Activated T-helper 1 cell treated with anti-CD3 and anti-CD28 coated beads, Interleukin-12 subunit alpha, Interleukin-12 subunit beta, Interleukin-2, Interleukin-4 antibody, amounts not matched to agents 30 ng/mL and 10 ng/mL and 1 ng/mL, durations not matched to agents 14 hours and 24 hours and 36 hours (primary cell): ENCODE measurements at regions not wholly inside any gene's neighbourhood (a gene's known extent, or its start where the extent isn't known, plus 50 kb on each side); places are given as distances from the start of the nearest gene placed in this dataset.

Experiments used
- DNase-seq: peaks from one replicate; pipeline ENCODE4 v3.0.0; 2021; ENCODE audit warnings: low spot score
- H3K27ac Mint-ChIP-seq: one replicate; pipeline ENCODE4 v1.8.0; 2021; ENCODE audit warnings: mild to moderate bottlenecking, mixed read lengths
- H3K27me3 Mint-ChIP-seq: one replicate; pipeline ENCODE4 v1.8.0; 2022; ENCODE audit warnings: mild to moderate bottlenecking, moderate library complexity, mixed read lengths; ENCODE audit not compliant: insufficient read depth
- H3K36me3 Mint-ChIP-seq: one replicate; pipeline ENCODE4 v1.8.0; 2021; ENCODE audit warnings: low read depth, mixed read lengths
- H3K4me1 Mint-ChIP-seq: one replicate; pipeline ENCODE4 v1.8.0; 2021; ENCODE audit warnings: low read depth, mixed read lengths
- H3K4me3 Mint-ChIP-seq: one replicate; pipeline ENCODE4 v1.8.0; 2021; ENCODE audit warnings: mild to moderate bottlenecking, moderate library complexity, mixed read lengths
- H3K9me3 Mint-ChIP-seq: one replicate; pipeline ENCODE4 v1.8.0; 2021; ENCODE audit warnings: mixed read lengths
- intact Hi-C: fragments of 100-400 bp; cut with micrococcal nuclease; formaldehyde crosslinking; loops from one replicate; pipeline ENCODE4 v1.15.1; 2024

DNA sequence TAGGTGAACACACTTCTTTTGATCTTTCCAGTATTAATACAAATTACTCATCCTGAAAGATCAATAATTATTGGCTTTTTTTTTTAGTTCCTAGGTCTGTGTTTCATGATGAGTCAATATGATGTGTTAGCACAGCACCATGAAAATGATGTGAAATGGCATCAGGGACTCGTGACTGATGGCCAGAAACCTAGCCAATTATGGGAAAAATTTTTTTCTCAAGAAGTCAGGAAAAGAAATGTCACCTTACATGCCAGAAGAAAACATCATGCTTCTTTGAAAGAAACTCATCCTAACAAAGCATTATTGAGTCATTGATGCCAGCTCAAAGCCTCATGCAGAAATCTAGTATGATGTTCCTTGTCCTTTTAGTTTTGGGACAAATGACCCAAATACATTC lies 468.3 kb upstream of the CBLB start:
- Mint-ChIP-seq H3K4me1 (peaks cover 67% of the 10 kb centered on the region), H3K9me3 (peaks cover 21% of the 10 kb centered on the region), H3K36me3 (peaks cover 5% of the 10 kb centered on the region), H3K4me3 (peak overlapping the region; percentile 37), H3K27me3 (no peaks in the 10 kb centered on the region), H3K27ac (peak overlapping the region; percentile 79)
- no peak for DNase-seq
- intact Hi-C loops, result no loop called here

DNA sequence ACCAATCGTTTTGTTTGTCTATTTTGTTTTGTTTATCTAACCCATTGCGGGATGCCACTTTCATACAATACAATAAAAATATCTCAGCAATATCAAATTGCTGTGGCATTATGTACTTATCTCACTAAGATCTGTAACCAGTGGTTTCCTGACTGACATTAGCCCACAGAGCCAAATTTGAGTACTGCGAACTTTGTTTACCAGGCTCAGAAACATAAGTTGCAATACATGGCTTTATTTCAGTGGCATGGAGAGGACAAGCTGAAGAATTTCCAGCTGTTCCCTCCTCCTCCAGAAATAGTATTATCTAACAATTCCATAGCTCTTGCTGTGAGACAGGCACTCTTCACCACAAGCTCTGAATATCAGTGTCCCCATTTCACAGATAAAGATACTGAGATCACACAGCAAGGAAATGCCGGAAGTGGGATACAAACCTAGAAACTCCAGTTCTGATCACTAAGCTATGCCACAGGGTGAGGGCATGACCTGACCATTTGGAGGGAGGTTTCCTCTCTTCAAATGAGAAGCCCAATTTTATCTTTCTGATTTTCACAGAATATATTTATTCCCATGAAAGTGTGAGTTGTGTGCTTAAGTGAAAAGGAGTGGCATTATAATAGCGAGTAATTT lies 469.9 kb upstream of the CBLB start:
- Mint-ChIP-seq H3K27me3 (no peaks in the 10 kb centered on the region), H3K4me3 (peak overlapping the region; percentile 13), H3K4me1 (peaks cover 51% of the 10 kb centered on the region), H3K9me3 (peaks cover 21% of the 10 kb centered on the region), H3K36me3 (peaks cover 5% of the 10 kb centered on the region), H3K27ac (peak overlapping the region; percentile 19)
- intact Hi-C loops, result no loop called here
- DNase-seq, result no peak

DNA sequence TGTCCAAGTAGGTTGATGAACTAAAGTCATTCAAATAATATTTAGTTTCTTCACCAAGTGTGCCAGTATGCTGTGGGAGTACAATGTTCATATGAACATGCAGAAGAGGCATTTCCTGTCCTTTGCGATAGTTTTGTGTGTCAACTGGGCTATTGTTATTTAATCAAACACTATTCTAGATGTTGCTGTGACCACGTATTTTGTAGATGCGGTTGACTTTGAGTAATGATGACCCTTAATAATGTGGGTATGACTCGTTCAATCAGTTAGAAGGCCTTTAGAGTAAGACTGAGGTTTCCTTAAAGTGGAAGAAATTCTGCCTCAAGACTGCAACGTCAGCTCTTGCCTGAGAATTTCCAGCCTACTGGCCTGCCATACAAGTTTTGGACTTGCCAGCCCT lies 470.7 kb upstream of the CBLB start:
- H3K9me3 Mint-ChIP-seq, result peaks cover 21% of the 10 kb centered on the region
- intact Hi-C loops, result no loop called here
- DNase-seq, result no peak
- no peak overlapping the region for H3K4me3 Mint-ChIP-seq
- peaks cover 42% of the 10 kb centered on the region for H3K4me1 Mint-ChIP-seq
- H3K27me3 Mint-ChIP-seq, result no peaks in the 10 kb centered on the region
- peaks cover 5% of the 10 kb centered on the region for H3K36me3 Mint-ChIP-seq
- H3K27ac Mint-ChIP-seq, result no peak overlapping the region

DNA sequence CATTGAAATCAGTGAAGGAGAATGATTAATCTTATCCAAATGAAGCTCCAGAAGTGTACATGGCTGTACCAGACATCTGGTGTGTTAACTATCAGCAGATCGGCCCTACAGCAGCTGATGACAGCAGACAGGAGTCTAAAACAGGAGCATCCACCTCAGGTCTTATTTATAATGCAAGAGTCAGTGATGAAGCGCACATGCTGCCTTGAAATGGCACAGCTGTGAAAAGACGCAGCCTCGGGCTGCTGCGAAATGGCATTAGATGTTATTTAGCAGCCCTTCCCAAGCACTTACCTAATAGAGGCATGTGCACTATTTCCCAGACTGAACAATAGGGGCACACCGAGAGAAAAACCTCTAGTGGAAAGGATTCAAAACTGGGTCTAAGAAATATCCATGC lies 472.3 kb upstream of the CBLB start:
- H3K36me3 Mint-ChIP-seq, result peaks cover 3% of the 10 kb centered on the region
- no peak overlapping the region for H3K27ac Mint-ChIP-seq
- peaks cover 18% of the 10 kb centered on the region for H3K9me3 Mint-ChIP-seq
- no peaks in the 10 kb centered on the region for H3K27me3 Mint-ChIP-seq
- DNase-seq, result no peak
- no peak overlapping the region for H3K4me3 Mint-ChIP-seq
- intact Hi-C loops, result no loop called here
- peaks cover 32% of the 10 kb centered on the region for H3K4me1 Mint-ChIP-seq

DNA sequence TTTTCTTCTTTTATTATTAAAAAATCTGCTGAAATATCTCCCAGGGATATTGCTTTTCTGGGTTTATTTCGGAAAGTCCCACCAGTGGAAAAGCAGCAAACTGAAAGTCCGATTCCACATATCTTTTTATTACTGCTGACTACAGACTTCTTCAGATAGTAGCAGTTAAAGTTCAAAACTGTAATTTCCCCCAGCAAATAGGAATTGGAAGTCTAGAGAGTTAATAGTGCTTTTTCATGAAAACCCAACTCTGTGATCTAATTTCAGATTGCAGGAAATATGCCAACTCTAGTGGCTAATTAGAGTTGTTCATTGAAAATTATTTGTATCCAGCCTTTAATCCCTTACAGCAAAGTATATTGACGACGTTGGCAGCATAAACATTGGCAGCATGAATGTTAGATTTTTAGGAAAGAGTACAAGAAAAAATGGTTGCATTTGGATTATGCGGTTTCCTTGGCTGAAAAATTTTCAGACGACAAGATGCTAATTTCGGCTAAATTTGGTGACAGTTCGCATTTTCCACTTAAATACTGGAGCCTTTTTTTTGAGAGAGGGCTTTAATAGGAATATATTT lies 472.9 kb upstream of the CBLB start:
- peaks cover 18% of the 10 kb centered on the region for H3K9me3 Mint-ChIP-seq
- no peaks in the 10 kb centered on the region for H3K27me3 Mint-ChIP-seq
- H3K4me3 Mint-ChIP-seq, result no peak overlapping the region
- H3K4me1 Mint-ChIP-seq, result peaks cover 31% of the 10 kb centered on the region
- intact Hi-C loops, result no loop called here
- H3K27ac Mint-ChIP-seq, result no peak overlapping the region
- DNase-seq, result no peak
- peaks cover 5% of the 10 kb centered on the region for H3K36me3 Mint-ChIP-seq

DNA sequence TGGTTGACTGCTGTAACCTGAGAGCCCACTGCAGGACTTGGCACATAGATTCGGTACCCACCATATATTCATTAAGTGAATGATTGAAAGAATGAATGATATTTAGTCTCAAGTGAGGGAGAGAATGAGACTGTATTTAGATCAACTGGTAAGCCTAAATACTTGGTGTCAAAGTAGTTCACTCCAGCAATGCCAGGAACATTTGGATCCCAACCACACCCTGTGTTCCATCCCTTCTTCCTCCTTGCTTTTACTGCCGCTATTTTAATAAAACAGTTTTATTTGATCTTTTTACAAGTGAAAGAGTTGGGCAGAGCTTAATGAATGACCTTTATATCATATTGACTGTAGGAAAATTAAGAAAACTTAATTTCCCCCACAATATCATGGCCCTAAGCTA lies 473.6 kb upstream of the CBLB start:
- Mint-ChIP-seq H3K4me1 (peaks cover 25% of the 10 kb centered on the region), H3K36me3 (peaks cover 5% of the 10 kb centered on the region), H3K4me3 (no peak overlapping the region), H3K9me3 (peaks cover 12% of the 10 kb centered on the region), H3K27me3 (no peaks in the 10 kb centered on the region), H3K27ac (no peak overlapping the region)
- DNase-seq, result no peak
- intact Hi-C loops, result no loop called here

DNA sequence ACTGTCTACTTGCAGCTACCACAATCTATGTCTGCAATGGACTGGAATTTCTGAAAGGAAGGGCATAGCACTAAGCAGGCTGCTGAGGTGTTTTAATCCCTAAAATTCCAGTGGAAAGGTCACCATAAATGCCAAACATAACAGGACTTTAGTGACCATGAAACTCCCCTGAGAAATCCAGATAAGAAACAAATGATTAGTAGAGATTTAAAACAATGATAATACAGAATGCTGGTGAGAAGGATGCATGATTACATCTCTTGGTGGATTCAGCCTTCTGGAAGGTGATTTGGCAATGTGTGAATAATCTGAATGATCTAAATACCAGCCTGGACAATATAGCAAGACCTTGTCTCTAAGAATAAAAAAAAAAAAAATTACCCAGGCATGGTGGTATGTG lies 475.0 kb upstream of the CBLB start:
- peaks cover 12% of the 10 kb centered on the region for H3K4me1 Mint-ChIP-seq
- no peaks in the 10 kb centered on the region for H3K27me3 Mint-ChIP-seq
- H3K36me3 Mint-ChIP-seq, result peaks cover 2% of the 10 kb centered on the region
- peaks cover 4% of the 10 kb centered on the region for H3K9me3 Mint-ChIP-seq
- DNase-seq, result no peak
- H3K27ac Mint-ChIP-seq, result no peak overlapping the region
- H3K4me3 Mint-ChIP-seq, result no peak overlapping the region
- intact Hi-C loops, result no loop called here

DNA sequence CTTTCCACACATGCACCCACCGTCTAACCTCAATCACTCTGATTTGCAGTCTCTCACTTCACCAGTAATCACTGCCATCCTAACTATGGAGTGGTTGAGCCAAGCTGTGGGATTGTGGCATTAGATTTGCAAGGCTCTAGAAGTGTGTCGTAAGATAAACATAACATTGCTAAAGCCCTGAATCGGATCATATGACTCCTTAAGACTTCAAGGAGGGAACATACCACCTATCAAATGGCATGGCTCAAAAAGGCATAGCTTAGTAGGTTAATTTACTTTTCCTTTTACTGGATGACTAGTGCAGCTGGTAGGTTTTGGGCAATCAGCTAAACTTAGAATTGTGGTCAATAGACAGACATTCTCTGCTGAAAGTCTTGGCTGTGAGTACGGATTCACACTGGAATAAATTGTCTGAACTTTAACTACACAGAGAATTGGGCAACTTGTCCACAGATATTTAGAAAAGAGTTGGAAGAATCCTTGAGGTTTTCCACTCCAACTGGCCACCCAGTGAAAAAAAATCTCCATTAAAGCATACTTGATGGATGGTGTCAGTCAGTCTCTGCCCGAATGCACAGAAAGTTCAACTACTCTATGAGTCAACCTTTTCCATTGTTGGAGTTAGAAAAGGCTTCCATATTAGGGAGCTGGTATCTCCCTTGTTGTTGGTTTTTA lies 476.7 kb upstream of the CBLB start:
- Mint-ChIP-seq H3K9me3 (peaks cover 7% of the 10 kb centered on the region), H3K27ac (no peak overlapping the region), H3K27me3 (no peaks in the 10 kb centered on the region), H3K4me3 (no peak overlapping the region), H3K4me1 (peaks cover 19% of the 10 kb centered on the region), H3K36me3 (peaks cover 2% of the 10 kb centered on the region)
- intact Hi-C loops, result no loop called here
- no peak for DNase-seq

DNA sequence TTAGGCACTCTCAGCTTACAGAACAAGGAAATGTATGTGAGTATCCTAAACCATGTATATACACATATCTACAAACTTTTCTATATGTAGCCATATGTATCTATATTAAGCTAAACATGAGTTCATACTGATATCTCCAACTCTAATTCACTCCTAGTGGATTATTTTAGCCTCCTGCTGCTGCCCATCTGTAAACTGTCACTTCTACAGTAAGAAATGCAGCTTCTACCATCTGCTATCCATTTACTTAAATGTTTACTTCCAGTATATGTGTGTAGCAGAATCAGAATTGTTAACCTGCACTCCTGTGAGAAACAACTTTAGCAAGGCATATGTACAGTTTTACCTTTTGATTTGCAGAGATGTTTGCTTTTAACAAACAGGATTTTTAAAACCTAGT lies 478.5 kb upstream of the CBLB start:
- Mint-ChIP-seq H3K36me3 (peaks cover 4% of the 10 kb centered on the region), H3K4me1 (peaks cover 19% of the 10 kb centered on the region), H3K27me3 (no peaks in the 10 kb centered on the region), H3K9me3 (peaks cover 13% of the 10 kb centered on the region), H3K4me3 (no peak overlapping the region), H3K27ac (no peak overlapping the region)
- intact Hi-C loops, result no loop called here
- DNase-seq, result no peak

DNA sequence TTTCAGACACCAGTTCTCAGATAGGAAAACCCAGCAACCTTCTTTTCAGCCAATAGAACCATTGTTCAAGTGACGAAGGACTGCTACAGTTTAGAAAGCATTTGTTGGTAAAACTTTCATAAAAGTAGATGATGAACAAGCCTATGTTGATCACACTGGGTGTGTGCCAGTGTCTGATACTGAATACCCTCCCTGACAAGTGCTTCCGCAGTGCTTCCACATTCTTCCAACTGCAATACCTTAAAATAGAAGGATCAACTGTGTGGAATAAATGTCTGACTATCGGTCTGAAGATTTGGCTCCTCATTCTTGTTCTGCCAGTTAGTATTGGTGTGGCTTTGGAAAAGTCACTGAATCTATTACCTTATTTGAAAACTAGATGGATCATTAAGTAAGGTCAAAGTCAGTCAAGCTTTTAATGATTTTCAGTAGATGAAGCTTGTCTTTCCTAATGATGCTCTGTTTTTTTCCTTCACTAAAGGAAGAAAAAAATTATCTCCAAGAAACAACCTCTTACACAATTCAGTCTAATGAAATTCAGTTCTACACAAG lies 479.4 kb upstream of the CBLB start:
- Mint-ChIP-seq H3K36me3 (peaks cover 6% of the 10 kb centered on the region), H3K4me1 (peaks cover 19% of the 10 kb centered on the region), H3K27me3 (no peaks in the 10 kb centered on the region), H3K9me3 (peaks cover 21% of the 10 kb centered on the region), H3K4me3 (no peak overlapping the region), H3K27ac (no peak overlapping the region)
- intact Hi-C loops, result no loop called here
- no peak for DNase-seq

DNA sequence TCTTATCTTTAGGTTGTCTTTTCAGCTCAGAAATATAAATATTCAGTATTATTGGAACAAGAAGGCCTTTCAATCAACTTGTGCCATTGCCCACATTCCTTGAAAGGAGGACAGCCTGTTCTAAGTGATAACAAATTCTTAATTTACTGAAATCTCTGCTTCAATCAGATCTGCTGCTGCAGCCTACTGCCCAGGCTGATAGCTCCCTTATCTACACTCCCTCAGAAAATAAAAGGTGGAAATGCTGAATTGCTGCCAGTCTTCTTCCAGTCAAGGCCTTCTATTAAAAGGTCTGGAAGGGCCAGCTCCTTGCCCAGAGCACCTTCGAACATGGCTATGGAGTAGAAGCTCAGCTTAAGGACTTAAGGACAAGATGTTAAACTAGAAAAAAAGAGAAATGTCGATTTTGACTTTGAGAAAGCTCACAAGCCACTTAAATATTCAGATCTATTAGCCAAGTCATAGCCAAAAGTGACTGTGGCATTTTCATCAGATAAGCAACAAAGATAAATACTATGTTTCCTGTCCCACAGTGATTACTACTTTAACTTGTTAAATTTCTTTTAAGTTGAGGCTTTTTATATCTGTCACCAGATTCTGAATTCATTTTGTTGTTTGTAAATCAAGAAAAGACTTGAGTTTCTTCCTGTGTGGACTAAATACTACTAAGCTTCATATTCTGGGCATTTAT lies 480.5 kb upstream of the CBLB start:
- intact Hi-C loops, result no loop called here
- no peak for DNase-seq
- Mint-ChIP-seq H3K4me3 (no peak overlapping the region), H3K27ac (no peak overlapping the region), H3K36me3 (peaks cover 6% of the 10 kb centered on the region), H3K4me1 (peaks cover 19% of the 10 kb centered on the region), H3K27me3 (no peaks in the 10 kb centered on the region), H3K9me3 (peaks cover 31% of the 10 kb centered on the region)

DNA sequence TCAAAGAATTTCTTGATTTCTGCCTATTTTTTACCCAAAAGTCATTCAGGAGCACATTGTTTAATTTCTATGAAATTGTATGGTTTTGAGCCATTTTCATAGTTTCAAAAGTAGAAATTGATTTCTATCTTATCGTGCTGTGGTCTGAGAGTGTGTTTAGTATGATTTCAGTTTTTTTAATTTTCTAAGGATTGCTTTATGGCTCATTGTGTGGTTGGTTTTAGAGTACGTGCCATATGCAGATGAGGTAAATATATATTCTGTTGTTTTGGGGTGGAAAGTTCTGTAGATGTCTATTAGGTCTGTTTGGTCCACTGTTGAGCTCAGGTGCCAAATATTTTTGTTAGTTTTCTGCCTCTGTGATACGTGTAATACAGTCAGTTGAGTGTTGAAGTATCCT lies 487.1 kb upstream of the CBLB start:
- DNase-seq, result no peak
- no peaks in the 10 kb centered on the region for H3K4me1 Mint-ChIP-seq
- H3K27ac Mint-ChIP-seq, result no peak overlapping the region
- H3K9me3 Mint-ChIP-seq, result peaks cover 70% of the 10 kb centered on the region
- H3K36me3 Mint-ChIP-seq, result peaks cover 12% of the 10 kb centered on the region
- H3K27me3 Mint-ChIP-seq, result no peaks in the 10 kb centered on the region
- intact Hi-C loops, result no loop called here
- H3K4me3 Mint-ChIP-seq, result no peak overlapping the region

DNA sequence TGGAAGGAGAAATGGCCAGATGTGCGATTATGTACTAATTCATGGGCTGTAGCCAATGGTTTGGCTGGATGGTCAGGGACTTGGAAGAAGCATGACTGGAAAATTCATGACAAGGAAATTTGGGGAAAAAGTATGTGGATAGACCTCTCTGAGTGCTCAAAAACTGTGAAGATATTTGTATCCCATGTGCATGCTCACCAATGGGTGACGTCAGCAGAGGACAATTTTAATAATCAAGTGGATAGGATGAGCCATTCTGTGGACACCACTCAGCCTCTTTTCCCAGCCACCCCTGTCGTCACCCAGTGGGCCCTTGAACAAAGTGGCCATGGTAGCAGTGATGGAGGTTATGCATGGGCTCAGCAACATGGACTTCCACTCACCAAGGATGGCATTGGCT lies 490.9 kb upstream of the CBLB start:
- no peak for DNase-seq
- no peaks in the 10 kb centered on the region for H3K4me1 Mint-ChIP-seq
- H3K9me3 Mint-ChIP-seq, result peaks cover 60% of the 10 kb centered on the region
- H3K27me3 Mint-ChIP-seq, result no peaks in the 10 kb centered on the region
- intact Hi-C loops, result no loop called here
- no peak overlapping the region for H3K4me3 Mint-ChIP-seq
- no peak overlapping the region for H3K27ac Mint-ChIP-seq
- H3K36me3 Mint-ChIP-seq, result peaks cover 8% of the 10 kb centered on the region
